Activated CD4-positive, alpha-beta T cell treated with anti-CD3 and anti-CD28 coated beads, Interleukin-2, amount 50 U/mL, for 24 hours (primary cell): ENCODE measurements at regions not wholly inside any gene's neighbourhood (a gene's known extent, or its start where the extent isn't known, plus 50 kb on each side); places are given as distances from the start of the nearest gene placed in this dataset.
A peak's percentile ranks its signal among the peaks of the same experiment; 100 is the strongest.

Experiments
- DNase-seq, 2 donors: peaks; one replicate each; pipeline ENCODE4 v3.0.0-alpha.2; 2020; ENCODE audit warnings: low read depth in 1 of 2, low spot score in 1 of 2

DNA sequence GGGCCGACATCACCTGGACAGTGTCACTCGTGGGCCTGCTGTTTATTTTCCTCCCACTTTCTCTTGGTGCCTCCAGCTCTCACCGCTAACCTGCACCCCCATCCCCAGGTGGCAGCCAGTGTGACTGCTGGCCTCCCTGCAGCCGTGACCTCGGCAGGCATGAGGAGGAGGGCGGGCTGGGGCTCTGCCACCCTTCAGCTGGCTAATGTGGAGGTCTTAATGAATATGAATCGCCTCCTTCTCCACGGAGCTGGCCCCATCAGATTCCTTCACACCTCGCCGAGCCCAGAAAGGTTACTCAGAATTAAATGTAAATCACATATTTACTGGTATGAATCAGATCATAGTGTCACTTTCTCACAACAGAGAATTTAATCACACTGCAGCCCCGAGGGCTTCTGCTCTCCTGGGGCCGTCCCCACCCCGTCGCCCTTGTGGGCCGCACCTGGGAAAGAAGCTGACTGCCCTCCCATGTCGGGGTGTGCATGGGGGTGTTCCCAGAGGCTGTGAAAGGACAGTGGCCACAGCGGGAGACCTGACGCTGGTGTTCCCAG, 171.1 kb upstream of the TLE3 start:
- DNase-seq, result no peak

DNA sequence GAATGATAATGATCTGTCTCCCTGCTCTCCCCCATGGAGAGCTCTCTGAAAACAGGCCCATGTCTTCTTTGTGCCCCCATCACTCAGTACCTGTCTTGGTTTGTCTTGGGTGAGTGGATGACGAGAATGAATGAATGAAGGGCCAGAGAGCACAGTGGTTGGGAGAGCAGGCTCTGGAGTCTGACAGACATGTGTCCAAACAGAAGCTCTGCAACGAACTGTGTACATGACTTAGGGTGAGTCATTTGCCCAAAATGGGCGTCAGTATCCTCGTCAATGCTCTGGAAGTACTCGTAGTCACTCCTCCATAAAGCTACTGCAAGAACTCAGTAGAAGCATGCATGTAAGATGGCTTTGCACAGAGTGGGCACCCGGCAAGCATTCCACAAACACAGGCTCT, 170.2 kb upstream of the TLE3 start:
- no peak for DNase-seq

DNA sequence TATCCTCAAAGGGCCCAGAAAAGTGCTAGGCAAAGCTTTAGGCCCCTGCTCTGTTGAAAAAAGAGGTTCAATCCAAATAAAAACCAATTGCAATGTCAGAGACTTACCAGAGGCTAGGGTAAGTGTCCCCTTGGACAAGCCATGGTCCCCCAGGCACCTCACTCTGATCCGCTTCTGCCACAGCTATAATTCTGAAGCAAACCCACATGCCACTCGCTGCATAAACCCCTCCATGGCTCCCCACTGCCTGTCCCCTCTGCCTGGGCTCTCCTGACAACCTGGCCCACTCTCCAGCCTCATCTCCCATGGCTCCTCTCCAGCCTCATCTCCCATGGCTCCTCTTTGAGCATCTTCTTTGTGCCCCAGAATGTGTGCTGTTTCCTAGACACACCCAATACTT, 169.6 kb upstream of the TLE3 start:
- no peak for DNase-seq

- DNase-seq, result no peak
Measured at GRCh38 chr15:70266412-70267121, 168.8 kb upstream of the TLE3 start.

- DNase-seq, result no peak
Measured at GRCh38 chr15:70265986-70266385, 168.3 kb upstream of the TLE3 start.

DNA sequence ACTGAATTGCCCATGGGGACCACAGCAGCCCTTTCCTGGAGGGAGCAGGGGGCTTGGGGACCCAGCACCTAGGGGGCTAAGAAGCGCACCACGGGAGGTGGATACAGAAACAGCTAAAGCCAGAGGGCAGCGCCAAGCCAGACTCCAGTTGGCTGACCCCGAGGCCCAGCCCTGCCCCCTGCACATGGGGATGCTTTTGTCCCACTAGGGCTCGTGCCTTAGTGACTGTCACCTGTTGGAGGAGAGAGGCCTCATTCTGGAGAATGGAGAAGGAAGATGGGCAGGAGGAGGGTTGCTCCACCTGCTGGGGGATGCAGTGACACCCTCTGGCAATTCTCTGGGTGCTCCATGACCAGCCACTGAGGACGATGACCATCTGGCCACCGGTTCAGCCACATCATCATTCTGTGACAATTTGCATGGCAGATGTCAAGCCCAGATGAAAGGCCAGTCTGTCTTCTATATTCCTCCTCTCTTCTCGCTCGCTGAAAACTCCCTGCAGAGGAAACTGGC, 167.8 kb upstream of the TLE3 start:
- DNase-seq, result no peak

- DNase-seq, result no peak
Measured at GRCh38 chr15:70264738-70265465, 167.2 kb upstream of the TLE3 start.

GRCh38 chr15:70264014-70264582, 166.4 kb upstream of the TLE3 start:
- DNase-seq, result no peak

GRCh38 chr15:70262591-70263274, 165.0 kb upstream of the TLE3 start:
- no peak for DNase-seq

DNA sequence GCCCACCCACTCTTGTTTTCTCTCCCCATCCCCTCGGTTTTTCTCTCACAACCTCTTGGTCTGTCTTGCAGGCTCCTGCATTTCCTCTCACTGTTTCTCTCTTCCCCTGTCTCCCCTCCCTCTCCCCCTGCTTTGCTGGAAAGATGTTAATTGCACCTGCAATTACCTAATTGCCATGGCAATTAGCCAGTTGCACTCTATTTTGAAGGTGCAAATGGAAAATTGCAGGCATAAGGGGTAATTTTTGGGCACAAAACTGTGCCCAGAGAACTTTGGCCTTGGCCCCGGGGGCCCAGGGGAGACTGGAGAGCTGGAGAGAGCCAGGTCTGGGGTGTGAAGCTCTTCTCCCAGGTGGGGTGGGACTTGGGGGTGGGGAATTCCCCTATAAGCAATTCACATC, 164.5 kb upstream of the TLE3 start:
- DNase-seq, result no peak

DNA sequence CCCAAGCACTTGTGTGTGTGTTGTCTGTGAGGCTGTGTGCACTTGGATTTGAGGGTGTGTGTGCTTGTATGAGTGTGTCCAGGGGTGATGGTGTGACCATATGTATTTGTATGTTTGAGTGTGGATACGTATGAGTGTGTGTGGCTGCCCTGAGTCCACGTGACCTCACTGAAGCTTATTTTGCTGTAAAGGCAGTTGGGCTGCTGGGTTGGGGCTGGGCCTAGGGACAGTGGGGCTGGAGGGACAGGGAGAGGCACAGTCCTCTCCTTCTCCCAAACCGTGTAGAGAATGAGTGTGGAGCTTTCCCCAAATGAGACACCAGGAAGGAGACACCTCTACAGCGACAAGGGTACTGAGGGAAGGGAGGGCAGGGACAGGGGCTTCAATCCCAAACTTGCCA, 163.4 kb upstream of the TLE3 start:
- DNase-seq, result no peak

DNA sequence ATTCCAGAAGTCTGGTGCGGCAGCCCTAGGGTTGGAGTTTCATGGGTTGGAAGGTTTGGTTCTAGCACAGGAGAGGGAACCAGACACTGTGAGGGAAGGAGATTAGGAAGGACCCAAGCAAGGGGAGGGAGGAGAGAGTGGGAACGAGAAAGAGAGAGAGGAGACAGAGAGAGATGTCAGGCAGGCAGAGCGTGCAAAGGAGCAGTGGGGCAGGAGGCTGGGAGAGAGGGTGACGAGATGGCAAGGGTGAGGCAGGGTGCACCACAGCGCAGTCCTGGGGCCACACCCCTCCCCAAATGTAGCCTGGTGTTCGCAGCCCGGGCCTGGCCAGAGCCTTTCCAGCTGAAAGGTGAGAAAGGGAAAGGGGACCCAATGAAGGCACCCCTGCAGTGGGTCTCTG, 162.9 kb upstream of the TLE3 start:
- DNase-seq, result no peak

- no peak for DNase-seq
Measured at GRCh38 chr15:70259640-70260508, 162.2 kb upstream of the TLE3 start.

- DNase-seq, result peak in 1 of 2 donors; percentile 18
Measured at GRCh38 chr15:70259028-70259424, 161.3 kb upstream of the TLE3 start.

DNA sequence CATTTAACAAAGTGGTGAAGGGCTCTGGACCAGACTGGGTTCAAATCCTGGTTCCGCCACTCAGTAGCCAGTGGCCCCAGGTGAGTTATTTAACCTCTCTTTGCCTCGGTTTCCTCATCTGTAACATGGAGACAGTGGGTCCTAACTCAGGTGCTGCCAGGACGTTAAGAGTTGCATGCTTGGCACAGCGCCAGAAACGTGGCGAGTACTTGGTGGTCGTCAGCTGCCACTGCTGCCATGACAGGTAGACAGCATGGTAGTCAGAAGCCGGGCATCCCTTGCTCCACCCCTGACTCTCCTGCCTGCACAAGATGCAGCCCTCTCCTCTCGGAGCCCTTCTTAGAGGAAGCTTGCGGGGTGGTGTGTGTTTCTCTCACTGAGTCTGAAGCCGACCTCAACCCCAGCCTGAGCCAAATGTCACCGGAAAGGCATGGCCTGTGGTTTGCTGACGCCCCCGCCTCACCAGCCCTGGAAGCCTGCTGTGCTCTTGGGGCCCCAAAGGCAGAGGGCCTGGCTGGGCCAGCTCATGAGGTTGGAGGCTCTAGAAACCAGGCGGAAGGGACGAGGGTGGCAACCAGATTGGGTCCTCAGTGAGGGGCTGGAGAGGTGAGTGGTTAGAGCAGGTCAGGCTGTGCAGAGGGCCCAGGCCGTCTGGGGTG, 160.8 kb upstream of the TLE3 start:
- peak; percentile 44 to 58 for DNase-seq

DNA sequence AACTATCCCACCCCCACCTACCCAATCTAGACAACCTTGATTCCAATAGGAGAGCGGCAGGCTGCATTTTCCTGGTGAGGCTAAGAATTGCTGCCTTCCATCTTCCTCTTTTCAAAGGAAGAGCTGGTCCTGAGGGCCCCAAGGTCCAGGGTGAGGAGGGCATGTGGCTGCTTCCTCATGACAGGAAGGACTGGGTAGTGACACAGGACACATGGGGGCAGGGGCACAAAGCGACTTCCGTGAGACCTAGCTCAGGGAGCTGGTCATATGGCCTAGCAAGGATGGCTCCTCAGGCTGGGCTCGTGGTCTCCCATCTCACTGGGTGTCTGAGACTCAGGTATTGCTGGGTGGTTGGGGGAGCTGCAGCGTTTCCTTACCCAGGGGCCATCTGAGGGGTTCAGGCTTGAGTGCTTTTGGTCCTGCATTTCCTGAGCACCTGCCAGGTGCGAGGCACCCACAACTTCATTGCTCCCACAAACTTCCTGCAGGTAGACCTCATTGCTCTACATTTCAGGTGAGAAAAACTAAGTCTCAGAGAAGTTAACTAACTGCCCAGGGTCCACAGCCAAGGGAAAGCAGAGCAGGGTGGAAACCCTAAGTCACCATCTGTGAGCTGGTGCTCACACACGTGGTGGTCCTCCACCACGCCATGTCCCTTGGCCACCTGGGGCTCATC, 160.0 kb upstream of the TLE3 start:
- no peak for DNase-seq

GRCh38 chr15:70257047-70257446, 159.3 kb upstream of the TLE3 start:
- no peak for DNase-seq

GRCh38 chr15:70254311-70254869, 156.7 kb upstream of the TLE3 start:
- no peak for DNase-seq
